GM13977 (cell line): ENCODE measurements at regions not wholly inside any gene's neighbourhood (a gene's known extent, or its start where the extent isn't known, plus 50 kb on each side); places are given as distances from the start of the nearest gene placed in this dataset.

Experiments used
- DNase-seq: peaks from one replicate; pipeline ENCODE4 v3.0.0; 2012; ENCODE audit warnings: low spot score
- in situ Hi-C: fragments of 300-500 bp; cut with MboI; formaldehyde crosslinking; loops from one replicate; pipeline ENCODE4 v1.12.0; 2022; ENCODE audit warnings: low sequenced_read_pairs, low pct_unique_long_range_greater_than_20kb, mixed read lengths, inconsistent platforms; ENCODE audit not compliant: unreplicated experiment
- TF ChIP-seq, protein P1 (sequence below): IDR thresholded peaks from 2 replicates; pipeline ENCODE4 v1.5.1; 2012; ENCODE audit warnings: mild to moderate bottlenecking, control low read depth; ENCODE audit not compliant: insufficient read depth; ENCODE audit errors: extremely low read depth, missing control alignments

DNA sequence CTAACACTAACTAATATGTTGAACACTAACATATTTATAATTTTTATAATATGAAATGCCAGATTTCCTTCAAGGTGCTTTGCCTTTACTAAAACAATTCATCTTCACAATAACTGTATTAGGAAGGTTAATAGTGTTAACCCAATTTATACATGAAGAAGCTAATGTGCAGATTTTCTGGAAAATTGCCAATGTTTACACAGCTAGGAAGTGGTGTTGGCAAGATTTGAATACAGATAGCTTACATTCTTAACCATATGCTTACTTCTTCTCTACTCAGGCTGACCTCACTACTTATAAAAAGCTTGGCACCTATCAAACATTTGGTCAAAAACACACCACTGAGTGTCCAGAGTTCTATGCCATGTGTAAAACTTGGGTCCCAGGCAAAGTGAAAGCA, 445.4 kb upstream of the ITGA1 start:
- in situ Hi-C loops = no loop called here
- no peak for DNase-seq
- TF ChIP-seq, protein P1, sequence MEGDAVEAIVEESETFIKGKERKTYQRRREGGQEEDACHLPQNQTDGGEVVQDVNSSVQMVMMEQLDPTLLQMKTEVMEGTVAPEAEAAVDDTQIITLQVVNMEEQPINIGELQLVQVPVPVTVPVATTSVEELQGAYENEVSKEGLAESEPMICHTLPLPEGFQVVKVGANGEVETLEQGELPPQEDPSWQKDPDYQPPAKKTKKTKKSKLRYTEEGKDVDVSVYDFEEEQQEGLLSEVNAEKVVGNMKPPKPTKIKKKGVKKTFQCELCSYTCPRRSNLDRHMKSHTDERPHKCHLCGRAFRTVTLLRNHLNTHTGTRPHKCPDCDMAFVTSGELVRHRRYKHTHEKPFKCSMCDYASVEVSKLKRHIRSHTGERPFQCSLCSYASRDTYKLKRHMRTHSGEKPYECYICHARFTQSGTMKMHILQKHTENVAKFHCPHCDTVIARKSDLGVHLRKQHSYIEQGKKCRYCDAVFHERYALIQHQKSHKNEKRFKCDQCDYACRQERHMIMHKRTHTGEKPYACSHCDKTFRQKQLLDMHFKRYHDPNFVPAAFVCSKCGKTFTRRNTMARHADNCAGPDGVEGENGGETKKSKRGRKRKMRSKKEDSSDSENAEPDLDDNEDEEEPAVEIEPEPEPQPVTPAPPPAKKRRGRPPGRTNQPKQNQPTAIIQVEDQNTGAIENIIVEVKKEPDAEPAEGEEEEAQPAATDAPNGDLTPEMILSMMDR = no peak

DNA sequence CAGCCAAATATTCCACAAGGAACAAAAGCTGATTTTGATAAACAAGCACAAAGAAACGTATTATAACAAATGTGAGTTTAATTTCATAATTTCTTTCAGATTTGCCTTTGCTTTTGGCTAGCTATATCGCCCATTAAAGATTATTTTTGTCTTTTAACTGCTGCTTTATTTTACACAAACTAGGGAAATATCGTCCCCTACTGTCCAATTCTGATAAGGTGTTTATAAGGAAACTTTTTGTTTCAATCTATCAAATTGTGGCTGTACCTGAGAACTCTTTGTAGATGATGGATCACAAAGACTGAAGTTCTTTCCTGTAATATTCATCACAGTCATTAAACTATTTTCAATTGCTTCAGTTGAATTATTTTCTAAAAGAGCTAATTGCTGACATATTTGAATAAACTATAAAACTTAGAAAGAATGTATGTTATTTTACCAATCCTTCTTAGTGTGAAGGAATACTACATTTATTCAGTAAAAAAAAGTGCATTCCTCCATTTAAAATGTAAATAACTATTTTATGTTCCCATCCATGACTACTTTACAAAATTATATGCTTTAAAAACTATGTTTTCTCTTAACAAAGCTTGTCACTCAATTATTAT, 431.3 kb upstream of the ITGA1 start:
- TF ChIP-seq, protein P1 = peak; percentile 52
- no peak for DNase-seq
- in situ Hi-C loops = no loop called here

DNA sequence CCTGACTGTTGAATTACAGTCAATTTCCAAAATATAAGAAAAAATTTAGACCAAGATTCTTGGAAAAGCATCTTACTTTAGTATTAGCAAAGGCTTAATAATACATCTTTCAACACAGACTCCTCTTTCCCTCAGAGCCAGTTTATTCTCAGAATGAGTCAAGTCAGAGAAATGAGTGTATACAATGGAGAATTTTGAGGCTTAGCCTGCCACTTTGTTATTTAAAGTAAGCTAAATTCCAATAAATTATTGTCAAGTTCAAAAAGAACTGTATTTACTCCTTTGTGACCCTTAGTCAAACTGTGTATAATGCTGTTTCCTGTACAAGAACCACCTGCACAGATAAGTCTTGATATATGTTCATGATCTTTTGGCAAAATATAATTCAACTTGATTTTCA, 428.5 kb upstream of the ITGA1 start:
- TF ChIP-seq, protein P1 = no peak
- in situ Hi-C loops = no loop called here
- DNase-seq = no peak

DNA sequence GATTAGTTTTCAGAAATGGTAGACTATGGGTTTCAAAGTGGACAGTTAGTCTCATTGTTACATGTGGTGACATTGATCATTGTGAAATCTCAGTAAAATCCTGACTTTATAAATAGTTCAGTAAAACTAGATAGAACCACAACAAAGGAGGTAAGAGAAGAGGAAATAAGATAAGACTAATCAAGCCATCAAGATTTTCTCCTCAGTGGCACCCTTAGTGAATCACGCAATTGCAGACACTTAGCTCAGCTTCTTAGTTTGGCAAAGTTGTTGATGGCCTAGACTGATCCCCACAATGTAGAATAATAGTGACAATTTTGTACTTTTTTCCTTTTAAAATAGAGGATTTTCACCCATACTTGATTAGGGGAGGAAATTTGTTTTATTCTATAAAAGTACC, 426.7 kb upstream of the ITGA1 start:
- TF ChIP-seq, protein P1 = no peak
- no peak for DNase-seq
- in situ Hi-C loops = no loop called here

DNA sequence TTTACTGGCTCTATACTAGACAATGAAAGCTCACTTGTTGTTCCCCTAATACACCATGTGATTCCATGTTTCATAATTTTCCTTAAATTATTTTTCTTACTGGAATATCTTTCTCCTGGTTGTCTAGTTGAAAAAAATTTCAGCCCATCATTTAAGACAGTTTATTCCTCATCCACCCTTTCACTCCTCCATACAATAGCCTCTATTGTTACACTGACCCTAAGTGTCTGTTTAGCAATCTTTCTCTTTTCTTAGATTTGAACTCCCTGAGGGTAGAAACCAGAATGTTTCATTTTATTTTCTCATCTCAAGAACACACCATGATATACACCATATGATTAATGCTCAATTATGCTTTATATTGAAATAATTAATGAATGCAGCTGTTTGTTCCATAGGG, 413.4 kb upstream of the ITGA1 start:
- no peak for DNase-seq
- TF ChIP-seq, protein P1 = no peak
- in situ Hi-C loops = no loop called here

DNA sequence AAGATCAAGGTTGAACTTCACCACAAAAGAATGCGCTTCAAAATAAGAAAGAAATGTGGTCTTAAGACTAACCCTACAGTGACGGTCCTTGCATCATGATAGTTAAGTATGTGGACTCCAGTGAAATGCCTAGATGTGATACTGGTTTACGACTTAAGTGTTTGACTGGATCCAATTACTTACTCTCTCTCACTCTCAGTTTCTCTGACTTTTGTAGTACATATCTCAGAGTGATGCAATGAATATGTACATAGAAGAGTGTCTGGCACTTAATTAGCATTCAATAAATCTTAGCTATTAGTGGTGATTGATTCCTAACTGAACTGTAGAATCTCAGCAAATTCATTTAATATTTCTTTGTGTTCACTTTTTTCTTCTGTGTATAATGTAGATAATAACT, 411.7 kb upstream of the ITGA1 start:
- in situ Hi-C loops = no loop called here
- DNase-seq = no peak
- TF ChIP-seq, protein P1 = no peak

DNA sequence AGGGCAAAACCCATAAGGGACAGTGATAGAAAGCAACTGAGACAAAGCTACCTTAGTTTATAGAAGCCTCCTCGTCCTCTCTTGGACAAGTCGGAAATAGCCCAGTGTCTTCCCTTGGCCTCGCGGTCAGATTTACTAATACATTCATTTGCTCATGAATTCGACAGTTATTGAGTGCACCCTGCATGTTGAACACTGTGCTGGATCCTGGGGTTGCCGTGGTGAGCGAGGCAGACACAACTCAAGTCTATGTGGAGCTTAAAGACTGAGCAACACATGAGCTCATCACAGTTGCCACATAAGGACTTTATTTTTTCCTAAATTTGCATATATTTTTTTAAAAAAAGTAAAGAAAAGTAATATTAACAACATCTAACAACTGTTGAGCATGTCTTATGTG, 411.1 kb upstream of the ITGA1 start:
- TF ChIP-seq, protein P1 = no peak
- in situ Hi-C loops = no loop called here
- DNase-seq = no peak
